Chondrocyte (in vitro differentiated cells): ENCODE measurements at regions not wholly inside any gene's neighbourhood (a gene's known extent, or its start where the extent isn't known, plus 50 kb on each side); places are given as distances from the start of the nearest gene placed in this dataset.

Experiments
- DNase-seq: peaks from one replicate; pipeline ENCODE4 v3.0.0; 2021; ENCODE audit warnings: mixed read lengths, low spot score
- H3K27ac Mint-ChIP-seq: one replicate; pipeline ENCODE4 v1.8.0; 2021; ENCODE audit warnings: mild to moderate bottlenecking, moderate library complexity, mixed read lengths; ENCODE audit not compliant: unreplicated experiment
- H3K27me3 Mint-ChIP-seq: 2 replicates; pipeline ENCODE4 v1.8.0; 2021; ENCODE audit warnings: low read depth, mixed read lengths
- H3K36me3 Mint-ChIP-seq: 2 replicates; pipeline ENCODE4 v1.8.0; 2021; ENCODE audit warnings: low read depth, mixed read lengths
- H3K4me1 Mint-ChIP-seq: 2 replicates; pipeline ENCODE4 v1.8.0; 2021; ENCODE audit warnings: low read depth, mild to moderate bottlenecking, mixed read lengths
- H3K4me3 Mint-ChIP-seq: one replicate; pipeline ENCODE4 v1.8.0; 2021; ENCODE audit warnings: mild to moderate bottlenecking, moderate library complexity, mixed read lengths; ENCODE audit not compliant: unreplicated experiment
- H3K9me3 Mint-ChIP-seq: 2 replicates; pipeline ENCODE4 v1.8.0; 2021; ENCODE audit warnings: low read depth, mixed read lengths
- TF ChIP-seq, protein P1 (sequence below): fragments of 200-600 bp; sonication (generic); IDR thresholded peaks from 2 replicates; pipeline ENCODE4 v1.5.0; 2021; ENCODE audit warnings: antibody characterized with exemption, mild to moderate bottlenecking, moderate library complexity

DNA sequence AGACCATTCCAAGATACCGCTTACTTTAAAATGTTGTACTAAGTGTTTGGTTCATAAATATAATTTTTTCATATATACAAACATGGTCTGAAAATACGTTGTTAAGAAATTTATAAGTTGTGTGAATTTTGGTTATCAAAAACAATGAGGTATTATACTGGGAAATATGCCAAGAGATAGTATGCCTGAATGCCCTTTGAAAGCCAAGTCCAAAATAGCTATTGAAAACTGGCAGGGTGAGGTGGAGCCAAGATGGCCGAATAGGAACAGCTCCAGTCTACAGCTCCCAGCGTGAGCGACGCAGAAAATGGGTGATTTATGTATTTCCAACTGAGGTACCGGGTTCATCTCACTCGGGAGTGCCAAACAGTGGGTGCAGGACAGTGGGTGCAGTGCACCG, 533.5 kb downstream of the ZNF608 start:
- peaks cover 26% of the 10 kb centered on the region for H3K9me3 Mint-ChIP-seq
- H3K27me3 Mint-ChIP-seq = no peaks in the 10 kb centered on the region
- no peaks in the 10 kb centered on the region for H3K4me1 Mint-ChIP-seq
- H3K27ac Mint-ChIP-seq = no peak overlapping the region
- H3K36me3 Mint-ChIP-seq = peaks cover 3% of the 10 kb centered on the region
- TF ChIP-seq, protein P1, sequence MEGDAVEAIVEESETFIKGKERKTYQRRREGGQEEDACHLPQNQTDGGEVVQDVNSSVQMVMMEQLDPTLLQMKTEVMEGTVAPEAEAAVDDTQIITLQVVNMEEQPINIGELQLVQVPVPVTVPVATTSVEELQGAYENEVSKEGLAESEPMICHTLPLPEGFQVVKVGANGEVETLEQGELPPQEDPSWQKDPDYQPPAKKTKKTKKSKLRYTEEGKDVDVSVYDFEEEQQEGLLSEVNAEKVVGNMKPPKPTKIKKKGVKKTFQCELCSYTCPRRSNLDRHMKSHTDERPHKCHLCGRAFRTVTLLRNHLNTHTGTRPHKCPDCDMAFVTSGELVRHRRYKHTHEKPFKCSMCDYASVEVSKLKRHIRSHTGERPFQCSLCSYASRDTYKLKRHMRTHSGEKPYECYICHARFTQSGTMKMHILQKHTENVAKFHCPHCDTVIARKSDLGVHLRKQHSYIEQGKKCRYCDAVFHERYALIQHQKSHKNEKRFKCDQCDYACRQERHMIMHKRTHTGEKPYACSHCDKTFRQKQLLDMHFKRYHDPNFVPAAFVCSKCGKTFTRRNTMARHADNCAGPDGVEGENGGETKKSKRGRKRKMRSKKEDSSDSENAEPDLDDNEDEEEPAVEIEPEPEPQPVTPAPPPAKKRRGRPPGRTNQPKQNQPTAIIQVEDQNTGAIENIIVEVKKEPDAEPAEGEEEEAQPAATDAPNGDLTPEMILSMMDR = no peak
- no peak overlapping the region for H3K4me3 Mint-ChIP-seq
- no peak for DNase-seq

DNA sequence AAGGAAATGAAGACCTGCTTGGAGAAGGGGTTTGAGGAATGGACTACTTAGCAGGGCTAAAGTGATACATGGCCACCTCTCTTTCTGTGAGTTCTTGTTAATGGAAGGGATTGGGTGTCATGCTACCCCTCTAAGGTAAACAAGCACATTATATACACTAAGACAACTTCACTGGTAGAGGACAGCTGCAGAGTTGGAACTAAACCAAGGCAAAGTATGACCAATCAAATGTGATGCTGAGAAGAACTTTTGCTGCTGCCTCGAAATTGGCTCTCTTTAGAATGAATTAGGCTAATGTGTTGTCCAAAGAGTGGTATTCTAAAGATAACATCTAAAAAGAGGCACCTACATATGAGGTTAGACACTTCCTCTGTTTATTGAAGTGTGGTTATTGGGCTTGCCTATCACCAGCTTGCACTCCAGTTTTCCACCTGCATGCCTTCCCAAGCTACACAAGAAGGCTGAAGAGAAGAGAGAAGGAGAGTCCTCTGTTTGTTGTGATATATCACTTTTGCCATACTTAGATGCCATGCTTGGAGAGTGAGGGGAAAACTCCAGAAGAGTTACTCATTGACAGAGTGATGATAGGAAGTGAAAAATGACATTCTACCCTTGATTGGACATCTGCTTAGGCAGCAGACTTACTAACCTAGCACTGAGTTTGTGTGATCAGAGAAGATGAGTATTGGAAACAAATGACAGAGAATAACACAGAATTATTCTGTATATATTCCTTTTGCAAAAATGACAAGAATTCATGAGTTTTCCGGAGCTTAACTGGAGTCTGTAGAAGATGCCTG, 536.1 kb downstream of the ZNF608 start:
- Mint-ChIP-seq H3K4me3 (no peak overlapping the region), H3K27me3 (no peaks in the 10 kb centered on the region), H3K27ac (no peak overlapping the region), H3K36me3 (peaks cover 2% of the 10 kb centered on the region), H3K4me1 (no peaks in the 10 kb centered on the region), H3K9me3 (peaks cover 17% of the 10 kb centered on the region)
- TF ChIP-seq, protein P1 = no peak
- DNase-seq = no peak

DNA sequence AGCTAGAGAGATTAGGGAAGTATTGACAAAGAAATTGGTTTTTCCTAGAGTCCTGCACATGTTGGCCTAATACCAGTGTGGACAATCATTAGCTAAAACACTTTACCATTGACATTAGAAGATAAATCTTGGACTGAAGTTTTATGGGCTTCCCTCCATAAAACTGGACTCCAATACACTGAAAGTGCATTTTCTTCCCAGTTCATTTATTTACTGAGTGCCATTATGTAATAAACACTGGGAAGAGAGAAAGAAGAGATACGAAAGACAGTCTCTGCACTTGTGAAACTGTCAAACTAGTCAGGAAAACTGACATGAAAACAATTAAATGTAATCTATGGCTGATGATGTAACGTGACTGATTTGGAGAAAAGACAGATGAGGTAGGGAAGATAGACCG, 539.3 kb downstream of the ZNF608 start:
- TF ChIP-seq, protein P1 = no peak
- Mint-ChIP-seq H3K36me3 (peaks cover 2% of the 10 kb centered on the region), H3K9me3 (peaks cover 6% of the 10 kb centered on the region)

DNA sequence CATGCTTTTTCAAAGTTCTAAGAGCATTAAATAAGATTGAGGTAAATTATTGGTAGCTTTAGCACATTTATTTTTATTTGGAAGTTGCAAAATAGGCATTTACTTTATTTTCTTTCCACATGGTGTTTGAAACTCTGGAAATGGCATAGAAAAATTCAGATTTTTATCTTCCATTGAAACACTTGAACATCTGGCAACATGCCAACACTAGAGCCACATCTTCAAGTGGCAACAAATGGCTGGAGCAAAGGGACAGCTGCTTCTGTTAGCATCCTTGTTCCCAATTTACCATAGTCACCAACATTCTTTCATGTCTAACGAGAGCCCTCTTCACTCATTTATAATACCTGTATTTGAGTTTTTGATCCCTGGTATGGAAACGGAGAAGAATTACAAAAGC, 539.9 kb downstream of the ZNF608 start:
- TF ChIP-seq, protein P1 = no peak
- H3K36me3 Mint-ChIP-seq = peaks cover 2% of the 10 kb centered on the region
- H3K27me3 Mint-ChIP-seq = no peaks in the 10 kb centered on the region
- H3K4me1 Mint-ChIP-seq = no peaks in the 10 kb centered on the region
- no peak for DNase-seq
- H3K4me3 Mint-ChIP-seq = no peak overlapping the region
- no peak overlapping the region for H3K27ac Mint-ChIP-seq
- peaks cover 6% of the 10 kb centered on the region for H3K9me3 Mint-ChIP-seq

More for the DNA sequence above, 539.3 kb downstream of the ZNF608 start:
- Mint-ChIP-seq H3K27ac (no peak overlapping the region), H3K4me1 (no peaks in the 10 kb centered on the region), H3K27me3 (no peaks in the 10 kb centered on the region), H3K4me3 (no peak overlapping the region)
- DNase-seq = no peak

DNA sequence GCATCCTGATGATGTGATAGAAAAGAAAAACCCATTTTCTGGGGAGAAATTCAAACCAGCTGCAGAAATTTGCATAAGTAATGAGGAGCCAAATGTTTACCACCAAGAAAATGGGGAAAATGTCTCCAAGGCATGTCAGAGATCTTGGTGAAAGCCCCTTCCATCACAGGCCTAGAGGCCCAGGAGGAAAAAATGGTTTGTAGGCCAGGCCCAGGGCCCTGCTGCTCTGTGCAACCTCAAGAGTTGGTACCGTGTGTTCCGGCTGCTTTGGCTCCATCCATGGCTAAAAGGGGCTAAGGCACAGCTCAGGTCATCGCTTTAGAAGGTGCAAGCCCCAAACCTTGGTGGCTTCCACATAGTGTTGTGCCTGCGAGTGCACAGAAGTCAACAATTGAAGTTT, 543.1 kb downstream of the ZNF608 start:
- H3K4me3 Mint-ChIP-seq = no peak overlapping the region
- peaks cover 2% of the 10 kb centered on the region for H3K36me3 Mint-ChIP-seq
- TF ChIP-seq, protein P1 = no peak
- no peaks in the 10 kb centered on the region for H3K27me3 Mint-ChIP-seq
- H3K27ac Mint-ChIP-seq = no peak overlapping the region
- H3K4me1 Mint-ChIP-seq = no peaks in the 10 kb centered on the region
- H3K9me3 Mint-ChIP-seq = peaks cover 6% of the 10 kb centered on the region
- no peak for DNase-seq
